ENCODE measurements at regions not wholly inside any gene's neighbourhood (a gene's known extent, or its start where the extent isn't known, plus 50 kb on each side); places are given as distances from the start of the nearest gene placed in this dataset.

DNA sequence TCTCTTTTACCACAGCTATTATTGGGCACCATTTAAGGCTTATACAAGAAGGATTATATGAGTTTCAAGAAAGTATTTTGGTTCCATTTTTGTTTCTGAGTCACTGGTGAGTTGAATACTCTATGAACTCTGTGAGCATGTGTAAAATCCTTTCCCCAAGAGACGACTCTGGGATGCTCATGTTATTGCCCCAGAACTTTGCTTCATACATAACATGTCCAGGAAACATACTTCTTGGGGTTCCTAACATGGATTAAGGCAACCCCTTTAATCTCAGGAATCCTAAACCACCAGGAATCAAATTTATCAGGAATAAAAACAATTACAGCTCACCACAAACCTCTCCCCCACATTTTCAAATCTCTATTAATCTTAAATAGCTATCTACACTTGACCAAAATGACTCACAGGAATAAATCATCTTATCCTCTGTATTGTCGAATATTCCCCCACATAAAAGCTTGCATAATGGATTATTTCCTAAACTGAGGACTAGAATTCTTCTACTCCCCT is 117.5 kb upstream of the COL21A1 start:
- TF ChIP-seq, protein P1, sequence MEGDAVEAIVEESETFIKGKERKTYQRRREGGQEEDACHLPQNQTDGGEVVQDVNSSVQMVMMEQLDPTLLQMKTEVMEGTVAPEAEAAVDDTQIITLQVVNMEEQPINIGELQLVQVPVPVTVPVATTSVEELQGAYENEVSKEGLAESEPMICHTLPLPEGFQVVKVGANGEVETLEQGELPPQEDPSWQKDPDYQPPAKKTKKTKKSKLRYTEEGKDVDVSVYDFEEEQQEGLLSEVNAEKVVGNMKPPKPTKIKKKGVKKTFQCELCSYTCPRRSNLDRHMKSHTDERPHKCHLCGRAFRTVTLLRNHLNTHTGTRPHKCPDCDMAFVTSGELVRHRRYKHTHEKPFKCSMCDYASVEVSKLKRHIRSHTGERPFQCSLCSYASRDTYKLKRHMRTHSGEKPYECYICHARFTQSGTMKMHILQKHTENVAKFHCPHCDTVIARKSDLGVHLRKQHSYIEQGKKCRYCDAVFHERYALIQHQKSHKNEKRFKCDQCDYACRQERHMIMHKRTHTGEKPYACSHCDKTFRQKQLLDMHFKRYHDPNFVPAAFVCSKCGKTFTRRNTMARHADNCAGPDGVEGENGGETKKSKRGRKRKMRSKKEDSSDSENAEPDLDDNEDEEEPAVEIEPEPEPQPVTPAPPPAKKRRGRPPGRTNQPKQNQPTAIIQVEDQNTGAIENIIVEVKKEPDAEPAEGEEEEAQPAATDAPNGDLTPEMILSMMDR (conservative IDR thresholded peaks at IDR 0.05; ENCODE audit: low read depth, low read length), result no peak
- TF ChIP-seq EZH2 (IDR thresholded peaks at IDR 0.05; ENCODE audit: low read length, unreplicated experiment), result no peak
- no peak for TF ChIP-seq EZH2phosphoT487 (IDR thresholded peaks at IDR 0.05; ENCODE audit: borderline replicate concordance, low read length)
